SK-N-SH treated with all-trans-retinoic acid at 6 μM for 48 hours (cell line): ENCODE measurements at regions not wholly inside any gene's neighbourhood (a gene's known extent, or its start where the extent isn't known, plus 50 kb on each side); places are given as distances from the start of the nearest gene placed in this dataset.

ENCODE experiments used
- ARNTL ChIP-seq: fragments of 450-650 bp; formaldehyde crosslinking; IDR thresholded peaks from 2 replicates; pipeline ENCODE4 v1.5.0; 2020; ENCODE audit warnings: low read depth, mild to moderate bottlenecking, moderate library complexity, borderline replicate concordance
- CREB5 ChIP-seq: fragments of 250-450 bp; sonication (Bioruptor Pico); IDR thresholded peaks from 2 replicates; pipeline ENCODE4 v1.5.1; 2020; ENCODE audit warnings: low read depth, mild to moderate bottlenecking, moderate library complexity
- ESRRG ChIP-seq: fragments of 250-450 bp; sonication (Bioruptor Pico); IDR thresholded peaks from 2 replicates; pipeline ENCODE4 v1.6.1; 2021; ENCODE audit warnings: mild to moderate bottlenecking
- GLIS3 ChIP-seq: fragments of 250-450 bp; sonication (Bioruptor Pico); IDR thresholded peaks from 2 replicates; pipeline ENCODE4 v1.5.0; 2020; ENCODE audit warnings: mild to moderate bottlenecking, moderate library complexity
- ISL1 ChIP-seq: fragments of 250-450 bp; sonication (Bioruptor Pico); IDR thresholded peaks from 2 replicates; pipeline ENCODE4 v2.1.2; 2022; ENCODE audit warnings: mild to moderate bottlenecking, moderate library complexity
- OSR1 ChIP-seq: fragments of 250-450 bp; sonication (Bioruptor Pico); IDR thresholded peaks from 2 replicates; pipeline ENCODE4 v1.8.0; 2022; ENCODE audit warnings: moderate library complexity, mild to moderate bottlenecking, inconsistent platforms
- PATZ1 ChIP-seq: fragments of 250-450 bp; sonication (Bioruptor Pico); IDR thresholded peaks from 2 replicates; pipeline ENCODE4 v1.8.0; 2020; ENCODE audit warnings: mild to moderate bottlenecking, moderate library complexity, borderline replicate concordance
- TCF4 ChIP-seq: fragments of 250-450 bp; sonication (Bioruptor Pico); IDR thresholded peaks from 2 replicates; pipeline ENCODE4 v1.8.0; 2021; ENCODE audit warnings: mild to moderate bottlenecking, moderate library complexity, borderline replicate concordance
- ZFP3 ChIP-seq: fragments of 250-450 bp; sonication (Bioruptor Pico); IDR thresholded peaks from 2 replicates; pipeline ENCODE4 v1.5.0; 2020; ENCODE audit warnings: mild to moderate bottlenecking, moderate library complexity

GRCh38 chr5:141747152-141748141 is 65.4 kb upstream of the ARAP3 start:
- TF ChIP-seq GLIS3 (CRISPR knock-in tag) (no peak), ZFP3 (CRISPR knock-in tag) (no peak), ESRRG (CRISPR knock-in tag) (no peak), CREB5 (CRISPR knock-in tag) (no peak), PATZ1 (CRISPR knock-in tag) (no peak), ISL1 (no peak), OSR1 (CRISPR knock-in tag) (no peak), TCF4 (CRISPR knock-in tag) (no peak), ARNTL (CRISPR knock-in tag) (no peak)
